Kidney (tissue), 13 donors: ENCODE measurements at regions not wholly inside any gene's neighbourhood (a gene's known extent, or its start where the extent isn't known, plus 50 kb on each side); places are given as distances from the start of the nearest gene placed in this dataset.
"Not testable (repeated sequence)": the region's sequence is repeated elsewhere in the genome, so short reads cannot be mapped to it uniquely, and the experiment has no call there.

Source experiments
- DNase-seq, 5 donors: peaks; one replicate each; pipeline ENCODE4 v3.0.0-alpha.2; 2013 to 2020
- FAIRE-seq: peaks from 2 replicates; lab custom pipeline; 2012; peaks lifted over from hg19 to GRCh38; lab: Jason Lieb, UNC
- H3K27ac ChIP-seq, 2 donors: one replicate each; pipeline ENCODE4 v1.7.0; 2013; ENCODE audit warnings: low read depth in 2 of 2, low read length in 2 of 2, inconsistent platforms in 1 of 2
- H3K27me3 ChIP-seq: one replicate; pipeline ENCODE4 v1.7.1; 2013; ENCODE audit warnings: low read length, inconsistent platforms; ENCODE audit not compliant: control insufficient read depth, insufficient read depth
- H3K36me3 ChIP-seq, 3 donors: one replicate each; pipeline versions ENCODE4 v1.7.0 to v1.7.1; 2013; ENCODE audit warnings: low read length in 3 of 3, control low read depth in 1 of 3, inconsistent platforms in 1 of 3; ENCODE audit not compliant: insufficient read depth in 3 of 3, control insufficient read depth in 2 of 3
- H3K4me1 ChIP-seq, 3 donors: one replicate each; pipeline versions ENCODE4 v1.7.0 to v1.7.1; 2013; ENCODE audit warnings: low read length in 3 of 3, inconsistent platforms in 1 of 3, low read depth in 1 of 3; ENCODE audit not compliant: control insufficient read depth in 2 of 3, insufficient read depth in 2 of 3
- H3K4me3 ChIP-seq, 3 donors: one replicate each; pipeline versions ENCODE4 v1.7.0 to v1.8.1; 2013; ENCODE audit warnings: low read length in 3 of 3, control low read depth in 1 of 3, inconsistent platforms in 1 of 3
- H3K9ac ChIP-seq, 3 donors: one replicate each; pipeline versions ENCODE4 v1.7.0 to v1.7.1; 2013; ENCODE audit warnings: low read length in 3 of 3, control low read depth in 1 of 3, inconsistent platforms in 1 of 3
- H3K9me3 ChIP-seq, 3 donors: one replicate each; pipeline versions ENCODE4 v1.7.0 to v1.7.1; 2013; ENCODE audit warnings: low read length in 3 of 3, control low read depth in 1 of 3, inconsistent platforms in 1 of 3; ENCODE audit not compliant: control insufficient read depth in 2 of 3, insufficient read depth in 1 of 3
- CTCF ChIP-seq: IDR thresholded peaks from 3 replicates; pipeline ENCODE4 v1.5.1; 2012; ENCODE audit warnings: mild to moderate bottlenecking, moderate library complexity, borderline replicate concordance; ENCODE audit not compliant: insufficient read depth; ENCODE audit errors: extremely low read depth
- intact Hi-C: fragments of 100-400 bp; cut with DNase I; formaldehyde crosslinking; loops from one replicate; pipeline ENCODE4 v1.11.1; 2022
- donor health status: control.
- donor health status: control.
- donor health status: control.
- donor health status: control.
- donor health status: control.
- donor health status: DM: yes; HTN: yes; CAD: no.
- donor health status: Normal renal cell carcinoma (clear cell type).

DNA sequence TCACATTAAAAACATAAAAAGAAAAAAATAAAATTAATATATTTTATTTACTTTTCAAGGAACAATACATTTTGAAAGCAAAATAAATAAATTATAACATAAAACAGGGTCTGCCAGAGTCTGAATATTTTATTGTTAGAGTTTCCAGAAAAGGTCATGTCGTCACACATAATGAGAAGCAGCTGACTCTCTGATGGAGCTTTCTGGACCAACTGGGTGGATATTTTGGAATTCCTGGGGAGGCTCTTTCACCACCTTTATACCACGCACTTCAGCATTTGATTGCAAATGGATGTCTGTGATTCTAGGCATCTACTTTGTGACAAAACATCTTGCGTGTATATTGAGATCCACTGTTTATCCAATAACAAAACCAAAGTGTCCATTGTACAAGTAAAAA is 455.0 kb upstream of the CCDC179 start:
- H3K27me3 ChIP-seq = no peaks in the 10 kb centered on the region
- H3K4me3 ChIP-seq = no peak overlapping the region
- FAIRE-seq (no peak), DNase-seq (no peak)
- no peaks in the 10 kb centered on the region for H3K36me3 ChIP-seq
- no peak for TF ChIP-seq CTCF
- intact Hi-C loops = no loop called here
- H3K27ac ChIP-seq = no peak overlapping the region
- H3K9me3 ChIP-seq = peaks cover 0 to 4% (median 1%) of the 10 kb centered on the region in 3 donors
- no peak overlapping the region for H3K9ac ChIP-seq
- no peaks in the 10 kb centered on the region for H3K4me1 ChIP-seq

DNA sequence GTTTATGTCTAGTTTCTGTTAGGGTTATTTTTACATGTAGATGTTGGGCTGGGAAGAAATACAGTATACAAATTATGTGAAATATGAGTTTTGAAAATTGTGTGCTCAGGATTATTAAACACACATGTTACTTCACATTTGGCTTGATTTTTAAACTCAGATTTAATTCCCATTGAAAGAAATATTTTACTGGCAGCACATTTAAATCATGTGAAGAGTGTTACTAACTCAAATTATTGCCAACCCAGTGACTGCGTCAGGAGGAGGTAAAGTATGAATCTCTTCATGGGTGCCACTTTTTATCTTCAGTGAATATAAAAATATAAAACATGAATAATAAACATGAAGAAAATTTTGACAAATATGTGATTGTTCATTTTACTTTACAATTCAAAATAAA is 457.5 kb upstream of the CCDC179 start:
- H3K9ac ChIP-seq = no peak overlapping the region
- no peak for FAIRE-seq
- H3K36me3 ChIP-seq = no peaks in the 10 kb centered on the region
- no peaks in the 10 kb centered on the region for H3K27me3 ChIP-seq
- H3K4me3 ChIP-seq = no peak overlapping the region
- peaks cover 0 to 4% (median 1%) of the 10 kb centered on the region in 3 donors for H3K9me3 ChIP-seq
- no peak for TF ChIP-seq CTCF
- DNase-seq = no peak
- intact Hi-C loops = no loop called here
- no peaks in the 10 kb centered on the region for H3K4me1 ChIP-seq
- H3K27ac ChIP-seq = no peak overlapping the region

- FAIRE-seq (no peak), DNase-seq (no peak)
- H3K4me3 ChIP-seq = no peak overlapping the region
- no peak for TF ChIP-seq CTCF
- no peaks in the 10 kb centered on the region for H3K4me1 ChIP-seq
- no peaks in the 10 kb centered on the region for H3K36me3 ChIP-seq
- H3K9me3 ChIP-seq = peaks cover 0 to 4% (median 1%) of the 10 kb centered on the region in 3 donors
- H3K27me3 ChIP-seq = no peaks in the 10 kb centered on the region
- intact Hi-C loops = no loop called here
- H3K9ac ChIP-seq = no peak overlapping the region
- no peak overlapping the region for H3K27ac ChIP-seq
Measured at GRCh38 chr11:23318670-23319069, 458.4 kb upstream of the CCDC179 start.

DNA sequence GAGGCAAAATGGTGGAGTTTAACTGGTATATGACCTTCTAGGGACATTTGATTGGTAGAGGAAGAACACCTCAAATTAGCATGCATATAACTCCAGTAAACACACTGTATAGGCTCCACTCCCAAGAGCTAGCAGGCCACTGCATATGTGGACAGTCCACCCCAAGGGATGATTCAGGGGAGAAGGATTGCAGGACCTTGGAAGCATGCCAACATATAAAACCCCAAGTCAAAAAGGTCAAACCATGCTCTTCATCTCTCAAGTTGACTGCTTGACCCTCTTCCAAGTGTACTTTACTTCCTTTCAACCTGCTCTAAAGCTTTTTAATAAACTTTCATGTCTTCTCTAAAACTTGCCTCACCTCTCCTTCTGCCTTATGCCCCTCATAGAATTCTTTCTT is 459.9 kb upstream of the CCDC179 start:
- H3K36me3 ChIP-seq = no peaks in the 10 kb centered on the region
- no peak for DNase-seq
- TF ChIP-seq CTCF = no peak
- no peak for FAIRE-seq
- H3K4me1 ChIP-seq = no peaks in the 10 kb centered on the region
- intact Hi-C loops = no loop called here
- no peak overlapping the region for H3K4me3 ChIP-seq
- no peak overlapping the region for H3K9ac ChIP-seq
- H3K27ac ChIP-seq = no peak overlapping the region
- H3K27me3 ChIP-seq = no peaks in the 10 kb centered on the region
- H3K9me3 ChIP-seq = peaks cover 0 to 4% (median 1%) of the 10 kb centered on the region in 3 donors

GRCh38 chr11:23335586-23335985 is 475.3 kb upstream of the CCDC179 start:
- H3K27me3 ChIP-seq, H3K36me3 ChIP-seq, DNase-seq, FAIRE-seq, H3K27ac ChIP-seq, intact Hi-C loops, H3K4me3 ChIP-seq, H3K9ac ChIP-seq, H3K9me3 ChIP-seq, H3K4me1 ChIP-seq: not testable (repeated sequence)
